GM12878 (cell line): ENCODE measurements at regions not wholly inside any gene's neighbourhood (a gene's known extent, or its start where the extent isn't known, plus 50 kb on each side); places are given as distances from the start of the nearest gene placed in this dataset.

ENCODE experiments used
- ATAC-seq: fragments of 200-7000 bp; cut with Tn5 transposase; 3 replicates; pipeline ENCODE4 v1.9.1; 2020; ENCODE audit warnings: mild to moderate bottlenecking, moderate library complexity
- BruUV-seq: library from RNA; stranded (reverse); fragments of 400-500 nt; replicated peaks from 2 replicates; lab custom pipeline; 2021; lab: Mats Ljungman, UMichigan
- CTCF ChIA-PET: fragments of 300-600 bp; sonication (Branson Sonifier 250); formaldehyde crosslinking; extraction: SDS; loops from one replicate; lab custom pipeline; 2021; ENCODE audit warnings: inconsistent platforms; lab: Yijun Ruan, JAX
- POLR2A ChIA-PET: fragments of 350-600 bp; formaldehyde crosslinking; extraction: SDS; loops from one replicate; lab custom pipeline; 2021; ENCODE audit warnings: inconsistent platforms; lab: Charles Lee
- RAD21 ChIA-PET: fragments of 300-600 bp; sonication (Branson Sonifier 250); formaldehyde crosslinking; loops from one replicate; lab custom pipeline; 2023; ENCODE audit warnings: antibody characterized with exemption; ENCODE audit not compliant: unreplicated experiment; lab: Charles Lee
- SMC1A ChIA-PET: fragments of 300-600 bp; sonication (Branson Sonifier 250); formaldehyde crosslinking; loops from one replicate; lab custom pipeline; 2023; ENCODE audit not compliant: unreplicated experiment, uncharacterized antibody; lab: Charles Lee
- DNase-seq: peaks from one replicate; pipeline ENCODE4 v3.0.0-alpha.2; 2011; ENCODE audit warnings: low read depth, low spot score
- FAIRE-seq: peaks from 3 replicates; lab custom pipeline; 2011; peaks lifted over from hg19 to GRCh38; lab: Jason Lieb, UNC
- H2AFZ ChIP-seq: 2 replicates; pipeline ENCODE4 v1.6.0; 2011; ENCODE audit warnings: low read depth, low read length, control low read depth; ENCODE audit not compliant: control insufficient read depth
- H3K27ac ChIP-seq: 2 replicates; pipeline ENCODE4 v1.5.1; 2011; ENCODE audit warnings: control low read depth; ENCODE audit not compliant: control insufficient read depth, insufficient read depth
- H3K27me3 ChIP-seq, 2 experiments: replicated peaks in 1 of 2; 2 replicates each; pipeline versions ENCODE4 v1.6.0 to v1.6.1; 2011; ENCODE audit warnings: low read length in 1 of 2; ENCODE audit not compliant: control insufficient read depth in 2 of 2, insufficient read depth in 2 of 2
- H3K36me3 ChIP-seq, 2 experiments: 2 replicates each; pipeline ENCODE4 v1.5.1; 2011; ENCODE audit warnings: low read length in 1 of 2; ENCODE audit not compliant: control insufficient read depth in 2 of 2, insufficient read depth in 2 of 2
- H3K4me1 ChIP-seq: 2 replicates; pipeline ENCODE4 v1.6.1; 2011; ENCODE audit warnings: mild to moderate bottlenecking, low read length, moderate library complexity, mixed read lengths; ENCODE audit not compliant: control insufficient read depth, insufficient read depth
- H3K4me2 ChIP-seq: 2 replicates; pipeline ENCODE4 v1.6.0; 2011; ENCODE audit warnings: control low read depth; ENCODE audit not compliant: control insufficient read depth, insufficient read depth
- H3K4me3 ChIP-seq: fragments of 200-600 bp; sonication (generic); 2 replicates; pipeline ENCODE4 v1.5.1; 2016
- H3K79me2 ChIP-seq: 2 replicates; pipeline ENCODE4 v1.6.0; 2011; ENCODE audit warnings: low read length; ENCODE audit not compliant: control insufficient read depth, insufficient read depth
- H3K9ac ChIP-seq: 2 replicates; pipeline ENCODE4 v1.8.0; 2011; ENCODE audit warnings: low read length, control low read depth, mixed read lengths; ENCODE audit not compliant: control insufficient read depth, insufficient read depth
- H3K9me3 ChIP-seq: replicated peaks from 3 replicates; pipeline ENCODE4 v1.5.1; 2011; ENCODE audit warnings: mild to moderate bottlenecking, low read length; ENCODE audit not compliant: control insufficient read depth, insufficient read depth
- H4K20me1 ChIP-seq: 2 replicates; pipeline ENCODE4 v1.6.0; 2011; ENCODE audit not compliant: control insufficient read depth, insufficient read depth
- ASH2L ChIP-seq: fragments of 300-600, 200-600 bp; sonication (generic); IDR thresholded peaks from 2 replicates; pipeline ENCODE4 v1.6.1; 2017; ENCODE audit warnings: low read depth, mild to moderate bottlenecking, borderline replicate concordance
- KDM1A ChIP-seq: fragments of 200-600 bp; sonication (generic); IDR thresholded peaks from 2 replicates; pipeline ENCODE4 v1.6.1; 2016; ENCODE audit warnings: borderline replicate concordance
- MTA2 ChIP-seq: fragments of 450-650 bp; IDR thresholded peaks from 2 replicates; pipeline ENCODE4 v1.6.1; 2016; ENCODE audit warnings: low read depth, mild to moderate bottlenecking, moderate library complexity
- NBN ChIP-seq: fragments of 450-650 bp; IDR thresholded peaks from 2 replicates; pipeline ENCODE4 v1.6.1; 2016
- NFIC ChIP-seq: IDR thresholded peaks from 2 replicates; pipeline ENCODE4 v1.6.1; 2012; ENCODE audit warnings: low read depth, mild to moderate bottlenecking, inconsistent platforms, low read length, moderate library complexity
- NFYB ChIP-seq: IDR thresholded peaks from 2 replicates; pipeline ENCODE4 v1.6.1; 2011; ENCODE audit warnings: low read depth, mild to moderate bottlenecking, low read length, improper control_type of control experiment, moderate library complexity; ENCODE audit not compliant: insufficient read depth
- RB1 ChIP-seq: fragments of 450-650 bp; formaldehyde crosslinking; IDR thresholded peaks from 2 replicates; pipeline ENCODE4 v1.6.1; 2017; ENCODE audit warnings: mild to moderate bottlenecking, borderline replicate concordance
- SIN3A ChIP-seq: IDR thresholded peaks from 2 replicates; pipeline ENCODE4 v1.6.1; 2012; ENCODE audit warnings: low read depth, low read length, improper control_type of control experiment
- STAT3 ChIP-seq: IDR thresholded peaks from 2 replicates; pipeline ENCODE4 v1.6.1; 2011; ENCODE audit warnings: low read depth, low read length, improper control_type of control experiment
- TAF1 ChIP-seq: IDR thresholded peaks from 2 replicates; pipeline ENCODE4 v1.6.1; 2011; ENCODE audit warnings: mild to moderate bottlenecking, low read depth, low read length, borderline replicate concordance
- TARDBP ChIP-seq: IDR thresholded peaks from 2 replicates; pipeline ENCODE4 v1.6.1; 2016; ENCODE audit warnings: borderline replicate concordance
- ZBTB40 ChIP-seq: fragments of 450-650 bp; IDR thresholded peaks from 2 replicates; pipeline ENCODE4 v1.6.1; 2016; ENCODE audit warnings: mild to moderate bottlenecking, moderate library complexity, borderline replicate concordance
- ZNF384 ChIP-seq: IDR thresholded peaks from 2 replicates; pipeline ENCODE4 v1.6.1; 2012; ENCODE audit warnings: low read depth, mild to moderate bottlenecking, low read length, improper control_type of control experiment, borderline replicate concordance
- ZNF622 ChIP-seq: fragments of 450-650 bp; IDR thresholded peaks from 2 replicates; pipeline ENCODE4 v1.6.1; 2017; ENCODE audit warnings: mild to moderate bottlenecking, inconsistent platforms
- WGBS: methylation state at CpG from one replicate; pipeline ENCODE4 v1.1.6; 2016; ENCODE audit warnings: low lambda C conversion rate; ENCODE audit not compliant: insufficient replicate concordance, insufficient coverage; ENCODE audit errors: missing lambda C conversion rate; 5-methylcytosine and 5-hydroxymethylcytosine counted together
- in situ Hi-C: fragments of 300-500 bp; cut with MboI; formaldehyde crosslinking; loops from 9 replicates; pipeline ENCODE4 v1.14.3; 2018; ENCODE audit warnings: mixed read lengths
- intact Hi-C: fragments of 100-400 bp; cut with micrococcal nuclease; formaldehyde crosslinking; loops from one replicate; pipeline ENCODE4 v1.14.2; 2022; ENCODE audit not compliant: unreplicated experiment
- TF ChIP-seq, protein P1 (sequence below): fragments of 450-650 bp; IDR thresholded peaks from 2 replicates; pipeline ENCODE4 v1.6.1; 2017; ENCODE audit warnings: low read depth, mild to moderate bottlenecking, moderate library complexity

DNA sequence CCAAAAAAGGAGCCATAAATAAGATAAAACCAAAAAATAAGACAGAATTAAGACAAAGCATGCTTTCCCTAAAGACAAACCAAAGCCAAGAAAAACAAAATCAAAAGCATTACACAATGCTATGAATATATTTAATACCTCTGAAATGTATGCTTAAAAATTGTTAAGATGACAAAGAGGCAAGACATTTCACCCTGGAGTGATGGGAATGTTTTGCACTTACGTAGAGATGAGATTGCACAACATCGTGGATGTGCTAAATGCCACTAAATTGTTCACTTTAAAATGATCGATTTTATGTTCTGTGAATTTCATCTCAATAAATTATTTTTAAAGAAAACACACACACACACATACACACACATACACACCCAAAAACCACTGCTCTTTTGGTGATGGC lies 386.6 kb upstream of the KLHL29 start:
- Histone ChIP-seq H2AFZ (no peak overlapping the region), H3K27ac (no peak overlapping the region), H3K4me2 (no peak overlapping the region), H3K27me3 (no peaks in the 10 kb centered on the region; a peak in 1 of 4 replicates), H3K4me3 (no peak overlapping the region), H3K79me2 (no peaks in the 10 kb centered on the region), H3K4me1 (no peaks in the 10 kb centered on the region), H4K20me1 (no peaks in the 10 kb centered on the region), H3K36me3 (no peaks in the 10 kb centered on the region), H3K9me3 (no peaks in the 10 kb centered on the region), H3K9ac (no peak overlapping the region)
- TF ChIP-seq ASH2L, result no peak
- no peak for TF ChIP-seq RB1
- no peak for TF ChIP-seq STAT3
- TF ChIP-seq ZNF384, result no peak
- no TSS peak for BruUV-seq
- intact Hi-C loops, result no loop called here
- in situ Hi-C loops, result no loop called here
- WGBS, result 12% methylated on average over 3 of the region's 3 CpGs
- POLR2A ChIA-PET, result no interaction called here
- RAD21 ChIA-PET, result no interaction called here
- CTCF ChIA-PET, result no interaction called here
- ATAC-seq, result no peak
- DNase-seq, result no peak
- SMC1A ChIA-PET, result no interaction called here
- FAIRE-seq, result no peak

GRCh38 chr2:22999951-23000350 lies 385.0 kb upstream of the KLHL29 start:
- DNase-seq (no peak), ATAC-seq (no peak), FAIRE-seq (no peak)
- no peaks in the 10 kb centered on the region for H3K79me2 ChIP-seq
- no peak overlapping the region for H3K4me2 ChIP-seq
- H3K36me3 ChIP-seq, result no peaks in the 10 kb centered on the region
- no peaks in the 10 kb centered on the region for H3K9me3 ChIP-seq
- 16% methylated on average over 4 of the region's 4 CpGs for WGBS
- intact Hi-C loops (no loop called here), in situ Hi-C loops (no loop called here)
- no peaks in the 10 kb centered on the region for H4K20me1 ChIP-seq
- H3K27me3 ChIP-seq, result no peaks in the 10 kb centered on the region
- SMC1A ChIA-PET, result no interaction called here
- no peaks in the 10 kb centered on the region for H3K4me1 ChIP-seq
- CTCF ChIA-PET, result no interaction called here
- no peak overlapping the region for H2AFZ ChIP-seq
- no peak overlapping the region for H3K4me3 ChIP-seq
- POLR2A ChIA-PET, result no interaction called here
- no TSS peak for BruUV-seq
- H3K27ac ChIP-seq, result no peak overlapping the region
- no peak overlapping the region for H3K9ac ChIP-seq
- RAD21 ChIA-PET, result no interaction called here
- TF ChIP-seq, protein P1, sequence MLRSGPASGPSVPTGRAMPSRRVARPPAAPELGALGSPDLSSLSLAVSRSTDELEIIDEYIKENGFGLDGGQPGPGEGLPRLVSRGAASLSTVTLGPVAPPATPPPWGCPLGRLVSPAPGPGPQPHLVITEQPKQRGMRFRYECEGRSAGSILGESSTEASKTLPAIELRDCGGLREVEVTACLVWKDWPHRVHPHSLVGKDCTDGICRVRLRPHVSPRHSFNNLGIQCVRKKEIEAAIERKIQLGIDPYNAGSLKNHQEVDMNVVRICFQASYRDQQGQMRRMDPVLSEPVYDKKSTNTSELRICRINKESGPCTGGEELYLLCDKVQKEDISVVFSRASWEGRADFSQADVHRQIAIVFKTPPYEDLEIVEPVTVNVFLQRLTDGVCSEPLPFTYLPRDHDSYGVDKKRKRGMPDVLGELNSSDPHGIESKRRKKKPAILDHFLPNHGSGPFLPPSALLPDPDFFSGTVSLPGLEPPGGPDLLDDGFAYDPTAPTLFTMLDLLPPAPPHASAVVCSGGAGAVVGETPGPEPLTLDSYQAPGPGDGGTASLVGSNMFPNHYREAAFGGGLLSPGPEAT, result no peak
- TF ChIP-seq NFYB (no peak), MTA2 (no peak), TARDBP (no peak), ZBTB40 (no peak), NBN (no peak), NFIC (no peak), TAF1 (no peak), SIN3A (no peak), KDM1A (no peak), ZNF622 (no peak)
